Breast epithelium (tissue), 3 donors: ENCODE measurements at regions not wholly inside any gene's neighbourhood (a gene's known extent, or its start where the extent isn't known, plus 50 kb on each side); places are given as distances from the start of the nearest gene placed in this dataset.

Experiments
- POLR2A ChIP-seq: fragments of 450-650 bp; IDR thresholded peaks from one replicate; pipeline ENCODE4 v1.6.1; 2016; ENCODE audit warnings: antibody characterized with exemption, mild to moderate bottlenecking, moderate library complexity
- POLR2AphosphoS5 ChIP-seq, 3 donors: sonication (generic); formaldehyde crosslinking; IDR thresholded peaks; one replicate each; pipeline ENCODE4 v1.6.1; 2017; ENCODE audit warnings: antibody characterized with exemption in 3 of 3
- TF ChIP-seq, protein P1 (sequence below), 3 donors: fragments of 450-650 bp; IDR thresholded peaks; one replicate each; pipeline ENCODE4 v1.5.1; 2016 to 2017; ENCODE audit warnings: antibody characterized with exemption in 3 of 3, mild to moderate bottlenecking in 3 of 3, moderate library complexity in 3 of 3

DNA sequence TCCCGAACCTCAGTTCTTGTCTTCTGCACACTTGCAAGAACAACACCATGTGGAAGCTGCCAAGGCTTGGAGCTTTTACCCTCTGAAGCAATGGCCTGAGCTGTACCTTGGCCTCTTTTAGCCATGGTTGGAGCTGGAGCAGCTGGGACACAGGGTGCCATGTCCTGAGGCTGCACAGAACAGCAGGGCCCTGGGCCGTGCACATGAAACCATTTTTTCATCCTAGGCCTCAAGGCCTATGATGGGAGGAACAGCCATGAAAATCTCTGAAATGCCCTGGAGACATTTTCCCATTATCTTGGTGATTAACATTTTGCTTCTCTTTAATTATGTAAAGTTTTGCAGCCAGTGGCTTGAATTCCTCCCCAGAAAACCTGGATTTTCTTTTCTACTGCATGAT lies 817.8 kb upstream of the CXADR start:
- TF ChIP-seq, protein P1, sequence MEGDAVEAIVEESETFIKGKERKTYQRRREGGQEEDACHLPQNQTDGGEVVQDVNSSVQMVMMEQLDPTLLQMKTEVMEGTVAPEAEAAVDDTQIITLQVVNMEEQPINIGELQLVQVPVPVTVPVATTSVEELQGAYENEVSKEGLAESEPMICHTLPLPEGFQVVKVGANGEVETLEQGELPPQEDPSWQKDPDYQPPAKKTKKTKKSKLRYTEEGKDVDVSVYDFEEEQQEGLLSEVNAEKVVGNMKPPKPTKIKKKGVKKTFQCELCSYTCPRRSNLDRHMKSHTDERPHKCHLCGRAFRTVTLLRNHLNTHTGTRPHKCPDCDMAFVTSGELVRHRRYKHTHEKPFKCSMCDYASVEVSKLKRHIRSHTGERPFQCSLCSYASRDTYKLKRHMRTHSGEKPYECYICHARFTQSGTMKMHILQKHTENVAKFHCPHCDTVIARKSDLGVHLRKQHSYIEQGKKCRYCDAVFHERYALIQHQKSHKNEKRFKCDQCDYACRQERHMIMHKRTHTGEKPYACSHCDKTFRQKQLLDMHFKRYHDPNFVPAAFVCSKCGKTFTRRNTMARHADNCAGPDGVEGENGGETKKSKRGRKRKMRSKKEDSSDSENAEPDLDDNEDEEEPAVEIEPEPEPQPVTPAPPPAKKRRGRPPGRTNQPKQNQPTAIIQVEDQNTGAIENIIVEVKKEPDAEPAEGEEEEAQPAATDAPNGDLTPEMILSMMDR (IDR thresholded peaks at IDR 0.05): no peak
- TF ChIP-seq POLR2A (no peak), POLR2AphosphoS5 (IDR thresholded peaks at IDR 0.05) (no peak)
